Type B pancreatic cell (in vitro differentiated cells): ENCODE measurements at regions not wholly inside any gene's neighbourhood (a gene's known extent, or its start where the extent isn't known, plus 50 kb on each side); places are given as distances from the start of the nearest gene placed in this dataset.

ENCODE experiments used
- DNase-seq: peaks from one replicate; pipeline ENCODE4 v3.0.0; 2021; ENCODE audit warnings: mixed read lengths; ENCODE audit not compliant: unreplicated experiment; ENCODE audit errors: extremely low spot score
- H3K27ac Mint-ChIP-seq: 2 replicates; pipeline ENCODE4 v1.8.0; 2021; ENCODE audit warnings: mild to moderate bottlenecking, mixed read lengths
- H3K27me3 Mint-ChIP-seq: 2 replicates; pipeline ENCODE4 v1.8.0; 2021; ENCODE audit warnings: mixed read lengths
- H3K36me3 Mint-ChIP-seq: 2 replicates; pipeline ENCODE4 v1.8.0; 2021; ENCODE audit warnings: mixed read lengths
- H3K4me1 Mint-ChIP-seq: one replicate; pipeline ENCODE4 v1.8.0; 2021; ENCODE audit warnings: mixed read lengths; ENCODE audit not compliant: unreplicated experiment
- H3K4me3 Mint-ChIP-seq: 2 replicates; pipeline ENCODE4 v1.8.0; 2021; ENCODE audit warnings: mild to moderate bottlenecking, mixed read lengths
- H3K9me3 Mint-ChIP-seq: 2 replicates; pipeline ENCODE4 v1.8.0; 2021; ENCODE audit warnings: mixed read lengths
- TF ChIP-seq, protein P1 (sequence below): fragments of 200-600 bp; sonication (generic); conservative IDR thresholded peaks from 2 replicates; pipeline ENCODE4 v1.5.0; 2021; ENCODE audit warnings: antibody characterized with exemption, mild to moderate bottlenecking

DNA sequence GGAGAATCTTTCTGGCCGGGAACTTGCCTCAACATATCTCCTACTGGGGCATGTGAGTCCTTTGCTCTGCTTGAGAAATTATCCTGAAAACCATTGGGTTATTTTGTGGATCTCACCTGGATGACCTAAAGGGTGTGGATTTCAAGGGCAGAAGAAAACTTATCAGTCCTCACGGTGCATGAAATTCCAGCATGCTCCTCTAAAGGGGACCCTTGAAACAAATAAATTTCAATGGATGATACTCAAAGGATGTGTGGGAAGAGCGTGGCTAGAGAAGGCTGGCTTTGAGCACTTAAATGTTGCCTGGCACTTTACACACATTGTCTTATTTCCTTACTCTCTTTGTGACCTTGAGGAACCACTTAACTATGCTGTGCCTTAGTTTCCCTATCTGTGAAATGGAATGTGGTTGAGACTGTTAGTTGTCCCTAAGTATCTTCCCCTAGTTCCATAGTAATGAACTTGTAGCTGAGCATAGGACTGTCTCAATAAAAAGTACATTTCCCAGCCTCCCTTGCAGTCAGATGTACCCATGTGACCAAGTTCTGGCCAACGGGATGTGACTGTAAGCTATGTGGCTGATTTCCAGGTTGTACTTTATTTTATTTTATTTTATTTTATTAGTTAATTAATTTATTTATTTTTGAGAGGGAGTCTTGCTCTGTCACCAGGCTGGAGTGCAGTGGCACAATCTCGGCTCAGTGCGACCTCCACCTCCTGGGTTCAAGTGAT lies 81.9 kb upstream of the PTPN1 start:
- Mint-ChIP-seq H3K36me3 (no peaks in the 10 kb centered on the region), H3K9me3 (no peaks in the 10 kb centered on the region), H3K27me3 (no peaks in the 10 kb centered on the region), H3K4me3 (no peak overlapping the region), H3K27ac (peak overlapping the region; percentile 63), H3K4me1 (peaks cover 33% of the 10 kb centered on the region)
- TF ChIP-seq, protein P1, sequence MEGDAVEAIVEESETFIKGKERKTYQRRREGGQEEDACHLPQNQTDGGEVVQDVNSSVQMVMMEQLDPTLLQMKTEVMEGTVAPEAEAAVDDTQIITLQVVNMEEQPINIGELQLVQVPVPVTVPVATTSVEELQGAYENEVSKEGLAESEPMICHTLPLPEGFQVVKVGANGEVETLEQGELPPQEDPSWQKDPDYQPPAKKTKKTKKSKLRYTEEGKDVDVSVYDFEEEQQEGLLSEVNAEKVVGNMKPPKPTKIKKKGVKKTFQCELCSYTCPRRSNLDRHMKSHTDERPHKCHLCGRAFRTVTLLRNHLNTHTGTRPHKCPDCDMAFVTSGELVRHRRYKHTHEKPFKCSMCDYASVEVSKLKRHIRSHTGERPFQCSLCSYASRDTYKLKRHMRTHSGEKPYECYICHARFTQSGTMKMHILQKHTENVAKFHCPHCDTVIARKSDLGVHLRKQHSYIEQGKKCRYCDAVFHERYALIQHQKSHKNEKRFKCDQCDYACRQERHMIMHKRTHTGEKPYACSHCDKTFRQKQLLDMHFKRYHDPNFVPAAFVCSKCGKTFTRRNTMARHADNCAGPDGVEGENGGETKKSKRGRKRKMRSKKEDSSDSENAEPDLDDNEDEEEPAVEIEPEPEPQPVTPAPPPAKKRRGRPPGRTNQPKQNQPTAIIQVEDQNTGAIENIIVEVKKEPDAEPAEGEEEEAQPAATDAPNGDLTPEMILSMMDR, result no peak
- no peak for DNase-seq

- Mint-ChIP-seq H3K4me1 (peaks cover 25% of the 10 kb centered on the region), H3K27ac (no peak overlapping the region), H3K27me3 (no peaks in the 10 kb centered on the region), H3K36me3 (no peaks in the 10 kb centered on the region), H3K9me3 (no peaks in the 10 kb centered on the region), H3K4me3 (no peak overlapping the region)
- TF ChIP-seq, protein P1, result no peak
- no peak for DNase-seq
Measured at GRCh38 chr20:50429412-50429811, 80.8 kb upstream of the PTPN1 start.

GRCh38 chr20:50431066-50431450 lies 79.1 kb upstream of the PTPN1 start:
- Mint-ChIP-seq H3K27me3 (no peaks in the 10 kb centered on the region), H3K27ac (no peak overlapping the region)

DNA sequence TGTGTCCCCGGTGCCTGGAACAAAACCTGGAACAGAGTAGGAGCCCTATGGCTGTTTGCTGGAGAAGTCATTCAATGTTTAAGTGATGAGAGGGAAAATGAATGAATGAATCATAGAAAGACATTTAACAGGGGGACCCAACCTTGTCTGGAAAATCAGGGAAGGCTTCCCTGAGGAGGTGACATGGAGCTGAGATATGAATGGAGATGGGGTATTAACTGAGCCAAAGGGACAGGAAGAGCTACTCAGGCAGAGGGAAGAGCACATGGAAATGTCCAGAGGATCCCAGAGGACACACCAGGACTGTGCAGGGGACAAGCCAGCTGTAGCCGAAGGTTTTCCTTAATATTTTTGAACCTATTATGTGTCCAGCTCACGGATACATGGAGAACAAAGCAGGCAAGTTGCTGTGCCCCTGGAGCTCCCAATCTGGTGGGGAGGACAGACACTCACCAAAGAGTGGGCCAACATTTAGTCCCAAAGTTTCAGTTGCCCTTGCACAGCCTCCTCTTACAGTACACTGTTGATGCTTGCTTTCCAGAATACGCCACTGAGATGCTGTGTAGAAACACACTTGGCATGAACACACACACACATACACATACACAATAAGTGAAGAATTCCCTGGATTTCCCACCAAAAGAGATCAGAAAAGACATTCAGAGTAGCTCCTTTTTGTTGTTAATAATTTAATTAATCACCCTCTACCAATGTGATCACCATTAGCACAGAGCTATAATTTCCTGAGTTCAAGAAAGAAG lies 77.0 kb upstream of the PTPN1 start:
- Mint-ChIP-seq H3K4me3 (no peak overlapping the region), H3K4me1 (peaks cover 7% of the 10 kb centered on the region), H3K36me3 (no peaks in the 10 kb centered on the region), H3K27me3 (no peaks in the 10 kb centered on the region), H3K9me3 (no peaks in the 10 kb centered on the region), H3K27ac (no peak overlapping the region)
- TF ChIP-seq, protein P1, result no peak
- DNase-seq, result no peak

More at GRCh38 chr20:50431066-50431450, 79.1 kb upstream of the PTPN1 start:
- Mint-ChIP-seq H3K36me3 (no peaks in the 10 kb centered on the region), H3K4me1 (peaks cover 21% of the 10 kb centered on the region), H3K9me3 (no peaks in the 10 kb centered on the region), H3K4me3 (no peak overlapping the region)
- DNase-seq, result no peak
- TF ChIP-seq, protein P1, result no peak

DNA sequence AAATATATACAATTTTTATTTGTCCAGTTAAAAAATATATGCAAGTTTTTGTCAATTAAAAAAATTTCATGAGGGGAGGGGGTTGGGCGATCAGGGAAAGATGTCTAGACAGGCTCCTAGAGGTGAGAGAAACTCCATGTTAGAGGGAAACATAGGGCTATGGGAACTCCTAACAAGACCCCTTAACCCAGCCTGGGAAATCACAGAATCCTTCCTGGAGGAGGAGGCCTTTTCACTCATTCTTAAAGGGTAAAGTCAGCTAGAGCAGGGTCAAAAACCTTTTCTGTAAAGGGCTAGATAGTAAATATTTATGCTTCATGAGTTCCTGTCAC lies 75.9 kb upstream of the PTPN1 start:
- Mint-ChIP-seq H3K4me1 (peaks cover 5% of the 10 kb centered on the region), H3K27me3 (no peaks in the 10 kb centered on the region), H3K27ac (no peak overlapping the region), H3K9me3 (no peaks in the 10 kb centered on the region), H3K36me3 (no peaks in the 10 kb centered on the region), H3K4me3 (no peak overlapping the region)
- TF ChIP-seq, protein P1, result no peak
- DNase-seq, result no peak
